ENCODE measurements at regions not wholly inside any gene's neighbourhood (a gene's known extent, or its start where the extent isn't known, plus 50 kb on each side); places are given as distances from the start of the nearest gene placed in this dataset.

DNA sequence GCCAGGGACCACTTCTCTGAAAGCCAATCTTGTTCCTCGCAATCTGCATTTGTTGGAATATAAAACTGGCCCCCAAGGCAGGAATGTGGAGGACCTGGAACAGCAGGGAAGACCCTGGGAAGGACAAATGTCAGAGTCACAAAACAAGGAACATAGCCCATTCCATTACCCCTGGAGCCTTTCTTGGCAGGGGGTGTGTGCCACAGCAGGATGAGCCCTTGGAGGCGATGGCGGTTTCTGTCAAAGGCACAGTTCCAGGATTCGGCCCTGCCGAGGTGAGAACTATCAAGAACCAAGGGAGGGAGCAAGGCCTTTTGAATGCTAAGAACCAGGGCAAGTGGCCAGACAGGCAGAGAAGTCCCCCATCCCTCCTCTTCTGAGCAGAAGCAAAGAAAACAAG lies 204.3 kb downstream of the TRIM29 start (continued):
- TF ChIP-seq, protein P1, sequence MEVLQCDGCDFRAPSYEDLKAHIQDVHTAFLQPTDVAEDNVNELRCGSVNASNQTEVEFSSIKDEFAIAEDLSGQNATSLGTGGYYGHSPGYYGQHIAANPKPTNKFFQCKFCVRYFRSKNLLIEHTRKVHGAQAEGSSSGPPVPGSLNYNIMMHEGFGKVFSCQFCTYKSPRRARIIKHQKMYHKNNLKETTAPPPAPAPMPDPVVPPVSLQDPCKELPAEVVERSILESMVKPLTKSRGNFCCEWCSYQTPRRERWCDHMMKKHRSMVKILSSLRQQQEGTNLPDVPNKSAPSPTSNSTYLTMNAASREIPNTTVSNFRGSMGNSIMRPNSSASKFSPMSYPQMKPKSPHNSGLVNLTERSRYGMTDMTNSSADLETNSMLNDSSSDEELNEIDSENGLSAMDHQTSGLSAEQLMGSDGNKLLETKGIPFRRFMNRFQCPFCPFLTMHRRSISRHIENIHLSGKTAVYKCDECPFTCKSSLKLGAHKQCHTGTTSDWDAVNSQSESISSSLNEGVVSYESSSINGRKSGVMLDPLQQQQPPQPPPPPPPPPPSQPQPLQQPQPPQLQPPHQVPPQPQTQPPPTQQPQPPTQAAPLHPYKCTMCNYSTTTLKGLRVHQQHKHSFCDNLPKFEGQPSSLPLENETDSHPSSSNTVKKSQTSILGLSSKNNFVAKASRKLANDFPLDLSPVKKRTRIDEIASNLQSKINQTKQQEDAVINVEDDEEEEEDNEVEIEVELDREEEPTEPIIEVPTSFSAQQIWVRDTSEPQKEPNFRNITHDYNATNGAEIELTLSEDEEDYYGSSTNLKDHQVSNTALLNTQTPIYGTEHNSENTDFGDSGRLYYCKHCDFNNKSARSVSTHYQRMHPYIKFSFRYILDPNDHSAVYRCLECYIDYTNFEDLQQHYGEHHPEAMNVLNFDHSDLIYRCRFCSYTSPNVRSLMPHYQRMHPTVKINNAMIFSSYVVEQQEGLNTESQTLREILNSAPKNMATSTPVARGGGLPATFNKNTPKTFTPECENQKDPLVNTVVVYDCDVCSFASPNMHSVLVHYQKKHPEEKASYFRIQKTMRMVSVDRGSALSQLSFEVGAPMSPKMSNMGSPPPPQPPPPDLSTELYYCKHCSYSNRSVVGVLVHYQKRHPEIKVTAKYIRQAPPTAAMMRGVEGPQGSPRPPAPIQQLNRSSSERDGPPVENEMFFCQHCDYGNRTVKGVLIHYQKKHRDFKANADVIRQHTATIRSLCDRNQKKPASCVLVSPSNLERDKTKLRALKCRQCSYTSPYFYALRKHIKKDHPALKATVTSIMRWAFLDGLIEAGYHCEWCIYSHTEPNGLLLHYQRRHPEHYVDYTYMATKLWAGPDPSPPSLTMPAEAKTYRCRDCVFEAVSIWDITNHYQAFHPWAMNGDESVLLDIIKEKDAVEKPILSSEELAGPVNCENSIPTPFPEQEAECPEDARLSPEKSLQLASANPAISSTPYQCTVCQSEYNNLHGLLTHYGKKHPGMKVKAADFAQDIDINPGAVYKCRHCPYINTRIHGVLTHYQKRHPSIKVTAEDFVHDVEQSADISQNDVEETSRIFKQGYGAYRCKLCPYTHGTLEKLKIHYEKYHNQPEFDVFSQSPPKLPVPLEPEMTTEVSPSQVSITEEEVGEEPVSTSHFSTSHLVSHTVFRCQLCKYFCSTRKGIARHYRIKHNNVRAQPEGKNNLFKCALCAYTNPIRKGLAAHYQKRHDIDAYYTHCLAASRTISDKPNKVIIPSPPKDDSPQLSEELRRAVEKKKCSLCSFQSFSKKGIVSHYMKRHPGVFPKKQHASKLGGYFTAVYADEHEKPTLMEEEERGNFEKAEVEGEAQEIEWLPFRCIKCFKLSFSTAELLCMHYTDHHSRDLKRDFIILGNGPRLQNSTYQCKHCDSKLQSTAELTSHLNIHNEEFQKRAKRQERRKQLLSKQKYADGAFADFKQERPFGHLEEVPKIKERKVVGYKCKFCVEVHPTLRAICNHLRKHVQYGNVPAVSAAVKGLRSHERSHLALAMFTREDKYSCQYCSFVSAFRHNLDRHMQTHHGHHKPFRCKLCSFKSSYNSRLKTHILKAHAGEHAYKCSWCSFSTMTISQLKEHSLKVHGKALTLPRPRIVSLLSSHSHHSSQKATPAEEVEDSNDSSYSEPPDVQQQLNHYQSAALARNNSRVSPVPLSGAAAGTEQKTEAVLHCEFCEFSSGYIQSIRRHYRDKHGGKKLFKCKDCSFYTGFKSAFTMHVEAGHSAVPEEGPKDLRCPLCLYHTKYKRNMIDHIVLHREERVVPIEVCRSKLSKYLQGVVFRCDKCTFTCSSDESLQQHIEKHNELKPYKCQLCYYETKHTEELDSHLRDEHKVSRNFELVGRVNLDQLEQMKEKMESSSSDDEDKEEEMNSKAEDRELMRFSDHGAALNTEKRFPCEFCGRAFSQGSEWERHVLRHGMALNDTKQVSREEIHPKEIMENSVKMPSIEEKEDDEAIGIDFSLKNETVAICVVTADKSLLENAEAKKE (CRISPR knock-in tag; IDR thresholded peaks at IDR 0.05): no peak
- no peak for TF ChIP-seq NANOG (IDR thresholded peaks at IDR 0.05; ENCODE audit: borderline replicate concordance)
- TF ChIP-seq, protein P2, sequence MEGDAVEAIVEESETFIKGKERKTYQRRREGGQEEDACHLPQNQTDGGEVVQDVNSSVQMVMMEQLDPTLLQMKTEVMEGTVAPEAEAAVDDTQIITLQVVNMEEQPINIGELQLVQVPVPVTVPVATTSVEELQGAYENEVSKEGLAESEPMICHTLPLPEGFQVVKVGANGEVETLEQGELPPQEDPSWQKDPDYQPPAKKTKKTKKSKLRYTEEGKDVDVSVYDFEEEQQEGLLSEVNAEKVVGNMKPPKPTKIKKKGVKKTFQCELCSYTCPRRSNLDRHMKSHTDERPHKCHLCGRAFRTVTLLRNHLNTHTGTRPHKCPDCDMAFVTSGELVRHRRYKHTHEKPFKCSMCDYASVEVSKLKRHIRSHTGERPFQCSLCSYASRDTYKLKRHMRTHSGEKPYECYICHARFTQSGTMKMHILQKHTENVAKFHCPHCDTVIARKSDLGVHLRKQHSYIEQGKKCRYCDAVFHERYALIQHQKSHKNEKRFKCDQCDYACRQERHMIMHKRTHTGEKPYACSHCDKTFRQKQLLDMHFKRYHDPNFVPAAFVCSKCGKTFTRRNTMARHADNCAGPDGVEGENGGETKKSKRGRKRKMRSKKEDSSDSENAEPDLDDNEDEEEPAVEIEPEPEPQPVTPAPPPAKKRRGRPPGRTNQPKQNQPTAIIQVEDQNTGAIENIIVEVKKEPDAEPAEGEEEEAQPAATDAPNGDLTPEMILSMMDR (conservative IDR thresholded peaks at IDR 0.05; ENCODE audit: low read depth in 2 of 2): no peak
- TF ChIP-seq JUNB (IDR thresholded peaks at IDR 0.05; ENCODE audit: unreplicated experiment): no peak
- no peak for TF ChIP-seq POLR2AphosphoS5 (IDR thresholded peaks at IDR 0.05; ENCODE audit: low read depth)
- TF ChIP-seq, protein P3, sequence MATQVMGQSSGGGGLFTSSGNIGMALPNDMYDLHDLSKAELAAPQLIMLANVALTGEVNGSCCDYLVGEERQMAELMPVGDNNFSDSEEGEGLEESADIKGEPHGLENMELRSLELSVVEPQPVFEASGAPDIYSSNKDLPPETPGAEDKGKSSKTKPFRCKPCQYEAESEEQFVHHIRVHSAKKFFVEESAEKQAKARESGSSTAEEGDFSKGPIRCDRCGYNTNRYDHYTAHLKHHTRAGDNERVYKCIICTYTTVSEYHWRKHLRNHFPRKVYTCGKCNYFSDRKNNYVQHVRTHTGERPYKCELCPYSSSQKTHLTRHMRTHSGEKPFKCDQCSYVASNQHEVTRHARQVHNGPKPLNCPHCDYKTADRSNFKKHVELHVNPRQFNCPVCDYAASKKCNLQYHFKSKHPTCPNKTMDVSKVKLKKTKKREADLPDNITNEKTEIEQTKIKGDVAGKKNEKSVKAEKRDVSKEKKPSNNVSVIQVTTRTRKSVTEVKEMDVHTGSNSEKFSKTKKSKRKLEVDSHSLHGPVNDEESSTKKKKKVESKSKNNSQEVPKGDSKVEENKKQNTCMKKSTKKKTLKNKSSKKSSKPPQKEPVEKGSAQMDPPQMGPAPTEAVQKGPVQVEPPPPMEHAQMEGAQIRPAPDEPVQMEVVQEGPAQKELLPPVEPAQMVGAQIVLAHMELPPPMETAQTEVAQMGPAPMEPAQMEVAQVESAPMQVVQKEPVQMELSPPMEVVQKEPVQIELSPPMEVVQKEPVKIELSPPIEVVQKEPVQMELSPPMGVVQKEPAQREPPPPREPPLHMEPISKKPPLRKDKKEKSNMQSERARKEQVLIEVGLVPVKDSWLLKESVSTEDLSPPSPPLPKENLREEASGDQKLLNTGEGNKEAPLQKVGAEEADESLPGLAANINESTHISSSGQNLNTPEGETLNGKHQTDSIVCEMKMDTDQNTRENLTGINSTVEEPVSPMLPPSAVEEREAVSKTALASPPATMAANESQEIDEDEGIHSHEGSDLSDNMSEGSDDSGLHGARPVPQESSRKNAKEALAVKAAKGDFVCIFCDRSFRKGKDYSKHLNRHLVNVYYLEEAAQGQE (IDR thresholded peaks at IDR 0.05; ENCODE audit: unreplicated experiment): no peak
- no peak for TF ChIP-seq STAT1 (IDR thresholded peaks at IDR 0.05; ENCODE audit: unreplicated experiment)
